HG03469 (cell line): ENCODE measurements at regions not wholly inside any gene's neighbourhood (a gene's known extent, or its start where the extent isn't known, plus 50 kb on each side); places are given as distances from the start of the nearest gene placed in this dataset.
A peak's percentile ranks its signal among the peaks of the same experiment; 100 is the strongest.

Experiments
- ATAC-seq: cut with Tn5 transposase; IDR thresholded peaks from one replicate; pipeline ENCODE4 v1.9.1; 2021; ENCODE audit warnings: mild to moderate bottlenecking, moderate library complexity, moderate number of reproducible peaks; ENCODE audit not compliant: unreplicated experiment

DNA sequence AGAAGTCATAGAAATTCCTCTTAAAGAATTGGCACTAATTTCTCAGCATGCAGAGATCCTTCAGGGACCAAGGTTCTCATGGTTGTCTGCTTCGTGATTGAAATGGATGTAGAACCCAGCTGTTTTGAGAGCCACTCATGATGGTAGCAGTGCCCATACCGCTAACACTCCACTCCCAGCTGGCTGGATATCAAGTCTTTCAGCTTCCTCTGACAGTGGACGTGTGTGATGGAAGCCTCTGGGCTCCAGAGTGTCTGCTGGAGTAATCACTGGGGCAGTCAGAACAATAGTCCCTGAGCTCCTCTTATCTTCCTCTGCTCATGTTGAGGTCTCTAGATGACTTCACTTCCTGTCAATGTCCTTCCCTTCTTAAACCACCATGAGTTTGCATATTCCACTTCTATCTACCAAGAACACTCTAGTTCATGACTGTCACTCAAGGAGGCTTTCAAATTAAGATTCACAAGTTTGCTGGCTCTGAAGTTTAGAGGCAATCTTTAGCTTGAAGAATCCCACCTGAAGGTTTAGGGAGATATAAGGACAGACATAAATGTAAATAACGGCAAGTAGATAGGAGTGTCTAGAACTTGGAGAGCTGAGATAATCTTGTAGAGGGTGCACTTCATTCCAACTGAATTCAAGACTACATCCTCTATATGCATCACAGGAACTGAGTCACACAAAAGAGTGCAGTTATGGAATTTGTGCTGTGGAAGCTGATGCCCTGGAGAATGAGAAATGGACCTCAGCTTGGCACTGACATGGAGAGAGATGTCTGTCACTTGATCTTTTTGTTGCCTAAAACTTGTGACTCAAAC is 64.5 kb upstream of the WDR1 start:
- peak; percentile 99 for ATAC-seq

- no peak for ATAC-seq
Measured at GRCh38 chr4:10180603-10180926, 64.0 kb upstream of the WDR1 start.

GRCh38 chr4:10179957-10180602 is 63.5 kb upstream of the WDR1 start:
- no peak for ATAC-seq

- ATAC-seq: no peak
Measured at GRCh38 chr4:10178763-10179162, 62.2 kb upstream of the WDR1 start.

- no peak for ATAC-seq
Measured at GRCh38 chr4:10175626-10176025, 59.0 kb upstream of the WDR1 start.

- ATAC-seq: no peak
Measured at GRCh38 chr4:10173754-10174749, 57.5 kb upstream of the WDR1 start.

DNA sequence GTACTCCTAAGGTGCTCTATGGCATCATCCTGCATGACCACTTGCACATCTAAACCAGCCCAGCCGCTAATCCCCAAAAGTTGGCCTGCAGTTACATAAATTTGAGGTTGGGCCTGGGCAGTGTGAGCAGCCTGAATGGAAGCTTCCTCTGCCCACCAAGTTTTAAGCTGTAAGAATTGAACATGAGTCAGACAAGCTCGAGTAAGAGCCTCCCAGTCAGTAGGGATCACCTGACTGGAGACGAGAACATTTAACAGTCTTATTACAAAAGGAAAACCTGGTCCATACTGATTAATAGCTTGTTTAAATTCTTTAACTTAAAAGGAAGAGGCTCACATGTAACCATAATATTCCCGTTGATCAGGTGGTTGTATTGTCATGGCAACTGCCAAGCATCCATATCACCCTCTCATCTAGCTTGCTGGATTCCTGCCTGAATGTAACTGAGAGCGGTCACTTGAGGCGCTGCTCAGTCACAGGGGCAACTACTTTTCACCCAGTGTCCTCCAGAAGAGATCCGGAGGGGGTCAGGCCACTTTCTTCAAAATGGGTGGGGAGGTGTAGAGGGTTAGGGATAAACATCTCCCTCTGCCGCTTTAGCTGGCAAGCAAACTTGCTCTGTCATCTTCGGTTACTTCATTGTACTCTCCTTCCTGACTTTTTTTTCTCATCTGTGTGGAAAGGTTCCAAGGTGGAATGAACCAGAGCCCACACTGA is 56.6 kb upstream of the WDR1 start:
- no peak for ATAC-seq

- ATAC-seq: no peak
Measured at GRCh38 chr4:10172278-10172921, 55.8 kb upstream of the WDR1 start.

- no peak for ATAC-seq
Measured at GRCh38 chr4:10171055-10171454, 54.5 kb upstream of the WDR1 start.

DNA sequence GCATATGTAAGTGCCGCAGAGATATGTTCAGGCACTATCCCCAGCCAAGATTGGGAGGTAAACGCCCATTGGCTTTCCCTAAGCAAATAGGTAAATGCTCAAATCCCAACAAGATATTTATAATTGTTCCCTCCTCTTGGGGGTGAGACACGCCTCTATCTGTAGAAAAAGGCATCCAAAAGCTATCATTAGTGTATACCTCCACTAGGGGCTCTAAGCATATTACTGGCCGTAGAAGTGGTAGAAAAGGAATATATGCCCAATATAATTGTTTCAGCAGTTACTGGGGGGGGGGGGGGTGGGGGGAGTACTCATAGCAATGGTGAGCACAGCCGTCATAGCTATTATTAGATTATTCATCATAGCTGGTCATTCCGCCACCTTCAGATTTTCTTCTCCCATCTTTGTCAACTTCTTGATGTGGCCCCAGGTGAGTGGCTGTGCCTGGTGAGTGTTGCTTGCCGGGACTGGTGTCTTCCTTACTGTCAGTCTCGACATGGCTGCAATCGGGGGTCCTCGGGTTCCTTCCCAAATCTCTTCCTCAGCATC is 53.3 kb upstream of the WDR1 start:
- no peak for ATAC-seq

GRCh38 chr4:10168151-10168550 is 51.6 kb upstream of the WDR1 start:
- ATAC-seq: no peak

DNA sequence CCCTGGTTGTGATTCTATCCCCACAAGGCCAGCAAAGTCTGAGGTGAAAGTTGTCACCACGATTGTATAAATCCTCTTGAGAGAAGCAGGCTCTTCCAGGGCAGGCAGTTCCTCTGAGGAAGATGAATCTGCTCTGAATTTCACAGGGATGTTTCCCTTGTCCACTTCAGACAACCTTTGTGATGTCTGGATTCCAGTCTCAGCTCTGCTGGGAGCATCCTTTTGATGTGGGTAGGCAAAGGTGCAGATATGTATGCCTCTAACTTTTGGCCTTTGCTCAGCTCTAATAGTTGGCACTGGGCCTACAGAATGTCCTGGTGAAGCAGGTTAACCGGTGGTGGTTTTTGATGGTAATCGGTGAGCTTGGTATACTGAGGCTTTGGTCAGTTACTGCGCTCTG is 50.6 kb upstream of the WDR1 start:
- ATAC-seq: no peak
